DMS153 (cell line): ENCODE measurements at regions not wholly inside any gene's neighbourhood (a gene's known extent, or its start where the extent isn't known, plus 50 kb on each side); places are given as distances from the start of the nearest gene placed in this dataset.

ENCODE experiments used
- DNase-seq: peaks from one replicate; lab custom pipeline; 2025; lab: John Stamatoyannopoulos, UW

DNA sequence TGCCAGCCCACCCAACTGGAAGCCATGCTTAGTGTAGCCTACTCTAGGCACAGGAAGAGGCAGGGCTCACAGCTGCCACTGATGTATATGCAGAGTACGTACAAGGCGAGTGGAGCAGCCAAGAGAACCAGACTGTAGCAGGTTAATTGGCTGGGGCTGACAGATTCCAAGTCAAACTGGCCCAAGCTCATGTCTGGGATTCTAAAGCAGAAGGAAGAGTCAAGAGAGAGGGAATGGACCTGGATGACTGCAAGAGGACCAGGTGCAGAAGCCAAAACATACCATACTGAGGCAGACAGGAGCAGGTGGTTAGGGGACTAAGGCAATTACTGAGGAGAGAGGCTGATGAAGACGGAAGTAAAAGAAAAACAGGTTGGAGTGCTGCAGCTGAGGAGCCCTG is 51.3 kb upstream of the LRRN2 start:
- DNase-seq: no peak

GRCh38 chr1:204738506-204738905 is 53.0 kb upstream of the LRRN2 start:
- no peak for DNase-seq

GRCh38 chr1:204740354-204740753 is 54.8 kb upstream of the LRRN2 start:
- DNase-seq: no peak

- no peak for DNase-seq
Measured at GRCh38 chr1:204741440-204741839, 55.9 kb upstream of the LRRN2 start.

GRCh38 chr1:204742676-204743251 is 57.2 kb upstream of the LRRN2 start:
- no peak for DNase-seq

DNA sequence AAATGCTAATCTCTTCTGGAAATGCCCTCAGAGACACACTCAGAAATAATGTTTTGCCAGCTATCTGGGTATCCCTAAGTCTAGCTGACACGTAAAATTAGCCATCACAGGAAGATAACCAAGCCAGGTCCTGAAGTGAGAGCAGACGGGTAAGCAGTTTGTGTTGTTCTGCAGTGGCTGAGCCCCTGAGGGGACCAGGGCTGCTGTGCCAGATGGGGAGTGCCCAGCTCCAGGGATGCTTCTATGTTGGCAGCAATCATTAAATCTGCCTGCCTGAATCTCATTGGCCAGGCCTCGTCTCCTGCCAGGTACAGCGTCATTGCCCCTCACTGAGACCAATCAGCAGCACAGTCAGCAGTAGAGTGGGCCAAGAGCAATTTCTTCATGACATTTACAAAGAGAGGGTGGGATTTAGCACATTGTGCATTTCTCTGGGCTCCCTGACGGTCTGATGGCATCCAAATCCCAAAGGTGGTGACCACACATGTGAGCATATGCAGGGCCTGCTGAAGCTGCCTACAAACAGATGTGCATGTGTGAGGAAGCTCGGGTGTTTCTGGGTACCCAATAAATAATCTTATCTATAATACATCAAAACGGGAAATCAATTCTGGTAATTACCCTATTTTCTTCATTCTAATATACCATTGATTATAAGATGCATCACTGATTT is 58.7 kb upstream of the LRRN2 start:
- DNase-seq: no peak

DNA sequence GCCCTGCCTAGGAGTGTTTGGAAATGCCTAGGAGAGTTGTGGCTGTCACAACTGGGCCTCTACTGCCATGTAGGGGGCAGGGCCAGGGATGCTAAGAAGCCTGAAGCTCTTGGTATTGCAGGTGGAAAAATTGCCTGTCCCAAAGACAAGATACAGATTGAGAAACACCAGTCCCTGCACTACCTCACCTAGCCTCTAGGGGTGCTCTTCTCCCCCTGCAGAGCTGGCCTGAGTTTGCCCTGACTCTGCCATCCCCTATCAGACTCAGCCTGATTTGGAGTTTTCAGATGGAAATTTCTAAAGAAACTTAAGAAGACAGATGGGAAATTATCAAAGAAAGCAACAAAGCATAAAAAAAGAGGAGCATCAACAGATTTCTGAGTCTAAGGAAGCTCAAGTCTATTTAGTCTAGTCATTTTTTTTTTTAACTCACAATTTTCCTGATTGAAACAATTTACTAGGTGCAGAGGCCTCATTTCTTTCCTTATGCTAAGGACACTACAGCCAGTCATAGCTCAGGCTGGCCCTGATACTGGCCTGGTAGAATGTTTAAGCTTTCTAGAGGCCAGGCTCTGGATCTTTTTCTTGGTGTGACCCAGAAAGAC is 61.4 kb upstream of the LRRN2 start:
- DNase-seq: peak; percentile 33

GRCh38 chr1:204751480-204751879 is 65.9 kb upstream of the LRRN2 start:
- no peak for DNase-seq

GRCh38 chr1:204751883-204752687 is 66.5 kb upstream of the LRRN2 start:
- no peak for DNase-seq

DNA sequence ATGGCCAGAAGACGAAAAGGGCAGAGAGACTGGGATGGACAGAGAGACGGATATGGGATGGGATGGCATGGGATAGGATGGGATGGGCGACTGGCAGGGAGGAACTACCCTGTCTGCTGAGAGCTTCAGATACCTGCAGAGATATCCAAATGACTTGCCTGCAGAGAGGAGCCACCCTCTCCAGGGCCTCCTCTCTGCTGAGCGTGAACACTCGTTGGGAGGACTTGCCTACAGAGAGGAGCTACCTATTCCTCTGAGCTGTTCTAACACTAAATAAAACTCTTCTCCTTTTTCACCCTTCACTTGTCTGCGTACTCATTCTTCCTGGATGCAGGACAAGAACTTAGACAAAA is 67.1 kb upstream of the LRRN2 start:
- DNase-seq: no peak

GRCh38 chr1:204754821-204755220 is 69.3 kb upstream of the LRRN2 start:
- DNase-seq: no peak

DNA sequence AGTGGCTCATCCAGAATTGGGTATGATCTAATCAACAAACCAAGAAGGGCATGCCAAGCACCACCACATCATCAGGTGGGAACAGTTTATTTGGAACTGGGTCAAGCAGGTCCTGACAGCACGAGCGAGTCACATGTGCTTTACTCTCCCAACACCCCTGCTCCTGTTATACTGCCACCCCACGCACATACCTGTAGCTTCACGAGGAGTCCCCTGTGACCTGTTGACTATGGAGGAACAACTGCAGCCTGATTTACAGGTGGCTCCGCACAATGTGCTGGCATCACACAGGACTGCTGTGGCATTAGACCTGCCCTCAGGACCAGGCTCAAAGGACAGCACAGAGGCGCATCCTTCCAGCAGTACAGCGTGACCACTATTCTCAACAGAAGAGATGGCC is 70.8 kb upstream of the LRRN2 start:
- no peak for DNase-seq

GRCh38 chr1:204756811-204757210 is 71.3 kb upstream of the LRRN2 start:
- no peak for DNase-seq

GRCh38 chr1:204758601-204759000 is 73.1 kb upstream of the LRRN2 start:
- peak; percentile 51 for DNase-seq

- no peak for DNase-seq
Measured at GRCh38 chr1:204760350-204760749, 74.8 kb upstream of the LRRN2 start.

- no peak for DNase-seq
Measured at GRCh38 chr1:204760757-204761156, 75.2 kb upstream of the LRRN2 start.

DNA sequence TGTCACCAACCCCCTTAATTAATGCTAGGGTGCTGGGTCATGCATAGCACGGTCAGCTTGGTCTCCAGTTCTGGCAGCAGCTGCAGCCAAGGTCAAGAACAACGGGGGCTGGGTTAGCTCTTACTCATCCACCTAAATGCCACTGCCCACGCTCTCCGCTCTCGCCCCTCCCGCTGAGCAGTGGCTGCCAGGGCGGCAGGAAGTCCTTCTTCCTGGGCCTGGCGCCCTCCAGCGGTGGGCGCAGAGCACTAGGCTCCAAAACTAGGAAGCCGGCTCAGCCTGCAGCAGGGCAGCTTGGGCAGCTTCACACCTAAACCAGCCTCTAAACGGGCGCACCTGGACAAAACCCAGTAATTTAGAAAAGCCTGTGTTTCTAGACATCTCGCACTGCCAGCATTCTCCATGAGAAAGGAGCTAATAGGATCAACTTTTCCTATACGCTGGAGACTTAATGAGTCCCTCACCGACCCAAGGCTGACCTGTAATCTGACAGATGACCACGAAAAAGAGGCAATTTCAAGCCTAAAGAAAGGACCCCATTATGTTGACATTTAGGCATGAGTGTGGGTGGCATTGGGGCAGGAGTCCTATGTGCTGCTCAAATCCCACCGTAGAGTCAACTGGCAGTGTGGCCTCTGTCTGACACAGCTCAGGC is 78.4 kb upstream of the LRRN2 start:
- peak; percentile 83 for DNase-seq

GRCh38 chr1:204769997-204770396 is 84.5 kb upstream of the LRRN2 start:
- DNase-seq: no peak

DNA sequence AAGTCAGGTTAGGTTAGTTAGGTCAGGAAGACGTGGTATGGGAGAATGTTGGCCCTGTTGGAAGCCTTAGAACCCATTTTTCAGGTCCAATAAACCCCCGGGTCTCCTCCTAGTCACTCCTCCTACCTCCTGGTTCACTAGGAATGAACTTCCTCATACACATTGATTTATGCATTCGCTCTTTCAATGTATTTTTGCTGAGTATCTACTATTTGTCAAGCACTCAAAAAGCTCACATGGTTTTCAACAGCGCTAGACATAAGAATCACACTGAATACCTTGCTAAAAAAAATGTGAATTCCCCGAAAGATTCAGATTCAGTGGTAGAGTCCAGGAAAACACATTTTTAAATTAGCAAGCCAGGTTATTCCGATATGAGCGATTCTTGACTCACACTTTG is 85.8 kb upstream of the LRRN2 start:
- DNase-seq: no peak

DNA sequence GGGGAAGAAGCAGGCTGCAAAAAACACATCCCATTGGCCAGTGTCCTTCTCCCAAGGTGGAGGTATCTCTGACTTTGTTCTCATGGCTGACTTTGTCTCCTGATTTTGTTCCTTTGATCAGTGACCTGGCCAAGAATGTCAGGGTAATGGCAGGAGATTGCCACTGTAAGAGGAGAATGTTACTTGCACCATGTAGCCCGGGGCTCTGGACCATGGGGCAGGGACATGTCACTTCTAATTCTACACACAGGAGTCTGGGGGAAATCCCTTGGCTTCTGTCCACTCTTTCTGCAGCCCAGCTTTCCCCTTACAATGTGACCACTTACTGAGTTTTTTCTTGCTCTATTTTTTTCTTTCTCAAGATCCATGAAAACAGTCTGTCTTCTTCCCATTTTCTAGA is 87.7 kb upstream of the LRRN2 start:
- DNase-seq: no peak

GRCh38 chr1:204775546-204775945 is 90.0 kb upstream of the LRRN2 start:
- no peak for DNase-seq

DNA sequence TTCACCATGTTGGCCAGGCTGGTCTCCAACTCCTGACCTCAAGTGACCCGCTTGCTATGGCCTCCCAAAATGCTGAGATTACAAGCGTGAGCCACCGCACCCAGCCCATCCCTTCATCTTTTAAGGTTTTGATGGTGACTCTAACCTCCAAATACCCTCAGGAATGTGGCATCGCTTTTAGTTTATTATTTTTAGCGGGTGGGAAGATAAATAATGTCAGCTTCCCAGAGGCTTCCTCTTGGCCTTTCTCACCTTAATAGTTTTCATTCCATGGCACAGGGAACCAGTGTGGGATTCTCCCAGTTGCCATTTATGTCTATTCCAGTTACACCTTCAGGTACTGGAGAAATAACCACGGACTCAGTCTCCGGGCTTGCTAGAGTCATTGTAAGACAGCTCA is 92.1 kb upstream of the LRRN2 start:
- no peak for DNase-seq

GRCh38 chr1:204780630-204781029 is 90.0 kb upstream of the NFASC start:
- no peak for DNase-seq
